ENCODE measurements at regions not wholly inside any gene's neighbourhood (a gene's known extent, or its start where the extent isn't known, plus 50 kb on each side); places are given as distances from the start of the nearest gene placed in this dataset.

DNA sequence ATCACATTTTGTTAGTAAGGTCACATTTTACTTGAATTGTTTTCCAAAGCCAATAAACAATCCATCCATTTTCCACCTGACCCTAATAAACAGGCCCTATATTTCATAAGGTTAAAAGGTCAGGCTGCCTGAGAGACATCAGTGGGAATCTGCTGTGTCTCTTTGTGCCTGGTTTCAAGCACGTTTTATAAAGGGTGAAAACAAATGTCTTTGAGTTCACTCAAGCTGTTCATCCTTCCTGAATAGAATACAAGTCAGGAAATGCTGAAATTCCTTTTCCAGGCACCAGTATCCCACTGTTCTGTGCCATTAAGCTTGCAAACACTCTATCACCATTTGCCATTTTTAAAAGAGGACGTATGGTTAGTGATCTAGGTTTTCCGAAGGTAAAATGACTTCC lies 67.5 kb upstream of the SPATA13 start:
- WGBS, result 97% methylated on average over 3 of the region's 3 CpGs
- TF ChIP-seq, protein P1, sequence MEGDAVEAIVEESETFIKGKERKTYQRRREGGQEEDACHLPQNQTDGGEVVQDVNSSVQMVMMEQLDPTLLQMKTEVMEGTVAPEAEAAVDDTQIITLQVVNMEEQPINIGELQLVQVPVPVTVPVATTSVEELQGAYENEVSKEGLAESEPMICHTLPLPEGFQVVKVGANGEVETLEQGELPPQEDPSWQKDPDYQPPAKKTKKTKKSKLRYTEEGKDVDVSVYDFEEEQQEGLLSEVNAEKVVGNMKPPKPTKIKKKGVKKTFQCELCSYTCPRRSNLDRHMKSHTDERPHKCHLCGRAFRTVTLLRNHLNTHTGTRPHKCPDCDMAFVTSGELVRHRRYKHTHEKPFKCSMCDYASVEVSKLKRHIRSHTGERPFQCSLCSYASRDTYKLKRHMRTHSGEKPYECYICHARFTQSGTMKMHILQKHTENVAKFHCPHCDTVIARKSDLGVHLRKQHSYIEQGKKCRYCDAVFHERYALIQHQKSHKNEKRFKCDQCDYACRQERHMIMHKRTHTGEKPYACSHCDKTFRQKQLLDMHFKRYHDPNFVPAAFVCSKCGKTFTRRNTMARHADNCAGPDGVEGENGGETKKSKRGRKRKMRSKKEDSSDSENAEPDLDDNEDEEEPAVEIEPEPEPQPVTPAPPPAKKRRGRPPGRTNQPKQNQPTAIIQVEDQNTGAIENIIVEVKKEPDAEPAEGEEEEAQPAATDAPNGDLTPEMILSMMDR (IDR thresholded peaks at IDR 0.05), result no peak
- no peak for TF ChIP-seq POLR2A (IDR thresholded peaks at IDR 0.05; ENCODE audit: low read depth)
- no peak for TF ChIP-seq EP300 (IDR thresholded peaks at IDR 0.05)
- no peak for TF ChIP-seq POLR2AphosphoS5 (IDR thresholded peaks at IDR 0.05)
- Histone ChIP-seq H3K4me1 (peaks cover 0 to 13% (median 0%) of the 10 kb centered on the region in 4 donors), H3K9me3 (no peaks in the 10 kb centered on the region), H3K4me3 (no peak overlapping the region), H3K27me3 (no peaks in the 10 kb centered on the region), H3K36me3 (no peaks in the 10 kb centered on the region), H3K27ac (replicated peaks in 1 of 4) (no peak overlapping the region)
- no peak for DNase-seq (ENCODE audit: extremely low spot score)
- intact Hi-C loops (cut with DNase I), result no loop called here

DNA sequence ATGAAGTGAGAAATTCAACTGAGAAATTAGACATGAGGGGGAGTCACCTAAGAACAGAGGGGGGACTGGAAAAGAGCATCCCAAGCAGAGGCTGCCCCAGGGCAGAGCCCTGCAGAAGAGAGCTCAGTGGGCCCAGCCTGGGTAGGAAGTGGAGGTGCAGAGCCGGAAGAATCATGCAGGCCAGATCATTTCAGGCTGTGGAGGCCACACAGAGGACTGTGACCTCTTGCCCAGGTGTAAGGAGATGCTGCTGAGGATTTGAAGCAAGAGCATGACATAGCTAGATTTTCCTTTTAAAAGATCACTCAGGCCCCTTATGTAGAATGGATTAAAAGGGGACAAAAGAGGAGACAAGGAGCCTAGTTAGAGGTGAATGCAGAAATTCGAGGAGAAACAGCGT lies 63.9 kb upstream of the SPATA13 start:
- DNase-seq (ENCODE audit: extremely low spot score), result no peak
- TF ChIP-seq POLR2A (IDR thresholded peaks at IDR 0.05; ENCODE audit: low read depth) (no peak), POLR2AphosphoS5 (IDR thresholded peaks at IDR 0.05) (no peak), EP300 (IDR thresholded peaks at IDR 0.05) (no peak)
- TF ChIP-seq, protein P1 (IDR thresholded peaks at IDR 0.05), result no peak
- WGBS, result 97% methylated on average over 3 of the region's 3 CpGs

DNA sequence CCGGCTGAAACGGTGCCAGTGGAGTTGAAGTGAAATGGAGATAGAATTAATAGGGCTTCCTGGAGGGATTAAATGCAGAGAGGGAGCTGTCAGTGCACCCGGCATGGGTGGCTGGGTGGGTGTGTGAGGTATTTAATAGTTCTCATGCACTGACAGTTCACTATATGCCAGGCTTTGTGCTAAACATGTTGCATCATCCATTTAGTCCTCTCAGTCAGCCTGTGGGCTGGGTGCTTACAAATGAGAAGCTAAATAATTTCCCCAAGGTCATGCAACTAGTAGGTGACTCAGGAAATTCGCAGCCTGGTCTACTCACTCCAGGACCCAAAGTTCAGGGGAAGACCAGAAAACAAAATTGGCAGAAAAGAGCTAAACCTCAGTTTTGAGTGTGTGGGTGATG lies 63.5 kb upstream of the SPATA13 start:
- TF ChIP-seq EP300 (IDR thresholded peaks at IDR 0.05) (no peak), POLR2AphosphoS5 (IDR thresholded peaks at IDR 0.05) (no peak), POLR2A (IDR thresholded peaks at IDR 0.05; ENCODE audit: low read depth) (no peak)
- TF ChIP-seq, protein P1 (IDR thresholded peaks at IDR 0.05), result no peak
- Histone ChIP-seq H3K4me3 (no peak overlapping the region), H3K27ac (replicated peaks in 1 of 4) (no peak overlapping the region), H3K36me3 (no peaks in the 10 kb centered on the region), H3K4me1 (peaks cover 0 to 6% (median 0%) of the 10 kb centered on the region in 4 donors), H3K27me3 (no peaks in the 10 kb centered on the region), H3K9me3 (no peaks in the 10 kb centered on the region)
- DNase-seq (ENCODE audit: extremely low spot score), result no peak
- intact Hi-C loops (cut with DNase I), result no loop called here
- 88% methylated on average over 4 of the region's 4 CpGs for WGBS

More for the DNA sequence above, 63.9 kb upstream of the SPATA13 start:
- peaks cover 0 to 8% (median 0%) of the 10 kb centered on the region in 4 donors for H3K4me1 ChIP-seq
- no peak overlapping the region for H3K4me3 ChIP-seq
- no peaks in the 10 kb centered on the region for H3K27me3 ChIP-seq
- H3K36me3 ChIP-seq, result no peaks in the 10 kb centered on the region
- H3K27ac ChIP-seq (replicated peaks in 1 of 4), result no peak overlapping the region
- intact Hi-C loops (cut with DNase I), result no loop called here
- H3K9me3 ChIP-seq, result no peaks in the 10 kb centered on the region

DNA sequence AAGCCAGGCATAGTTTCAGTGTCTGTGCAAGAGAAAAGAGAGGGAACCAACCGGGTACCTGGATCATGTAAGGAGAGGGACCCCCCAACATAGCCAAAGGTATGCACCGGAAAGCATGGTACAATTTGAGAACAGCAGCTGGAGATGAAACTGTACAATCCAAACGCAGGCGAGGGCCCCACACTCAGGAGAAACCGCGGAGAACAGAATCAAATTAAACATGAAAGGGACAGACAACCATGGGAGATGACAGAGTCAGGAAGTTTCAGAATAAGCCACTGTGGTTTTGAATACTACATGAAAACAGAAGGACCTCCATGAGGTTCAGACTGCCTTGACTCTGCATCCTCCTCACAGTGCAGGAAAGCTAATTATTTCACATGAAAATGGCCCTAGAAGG lies 62.9 kb upstream of the SPATA13 start:
- H3K36me3 ChIP-seq, result no peaks in the 10 kb centered on the region
- no peak overlapping the region for H3K27ac ChIP-seq (replicated peaks in 1 of 4)
- no peak for DNase-seq (ENCODE audit: extremely low spot score)
- intact Hi-C loops (cut with DNase I), result no loop called here
- TF ChIP-seq, protein P1 (IDR thresholded peaks at IDR 0.05), result no peak
- TF ChIP-seq EP300 (IDR thresholded peaks at IDR 0.05) (no peak), POLR2AphosphoS5 (IDR thresholded peaks at IDR 0.05) (no peak)
- peaks cover 0 to 6% (median 0%) of the 10 kb centered on the region in 4 donors for H3K4me1 ChIP-seq
- 77% methylated on average over 6 of the region's 6 CpGs for WGBS
- no peak overlapping the region for H3K4me3 ChIP-seq
- no peaks in the 10 kb centered on the region for H3K9me3 ChIP-seq
- H3K27me3 ChIP-seq, result no peaks in the 10 kb centered on the region

DNA sequence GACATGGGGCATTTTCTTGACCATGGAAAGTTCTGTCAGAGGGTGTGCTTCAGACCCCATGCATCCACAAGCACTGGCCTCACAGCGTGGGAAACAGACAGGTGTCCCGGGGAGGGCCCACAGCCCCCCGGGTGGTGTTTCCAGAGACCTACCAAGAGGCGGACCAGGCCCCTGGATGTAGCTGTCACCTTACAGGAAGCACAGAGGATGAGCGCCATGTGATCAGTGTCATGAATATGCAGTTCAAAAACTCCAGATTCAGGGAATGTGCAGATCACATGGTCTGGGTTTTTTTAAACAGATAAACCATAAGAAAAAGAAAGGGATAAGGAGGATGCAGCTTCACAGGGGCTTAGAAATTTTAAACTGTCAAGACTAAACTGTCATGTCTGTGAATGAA lies 61.0 kb upstream of the SPATA13 start:
- no peaks in the 10 kb centered on the region for H3K36me3 ChIP-seq
- no peaks in the 10 kb centered on the region for H3K4me1 ChIP-seq
- 90% methylated on average over 4 of the region's 5 CpGs for WGBS
- H3K27me3 ChIP-seq, result no peaks in the 10 kb centered on the region
- H3K9me3 ChIP-seq, result no peaks in the 10 kb centered on the region
- H3K27ac ChIP-seq (replicated peaks in 1 of 4), result no peak overlapping the region
- no peak overlapping the region for H3K4me3 ChIP-seq
- TF ChIP-seq POLR2AphosphoS5 (IDR thresholded peaks at IDR 0.05) (no peak), POLR2A (IDR thresholded peaks at IDR 0.05; ENCODE audit: low read depth) (no peak), EP300 (IDR thresholded peaks at IDR 0.05) (no peak)
- TF ChIP-seq, protein P1 (IDR thresholded peaks at IDR 0.05), result no peak
- intact Hi-C loops (cut with DNase I), result no loop called here
- no peak for DNase-seq (ENCODE audit: extremely low spot score)

Measured in esophagus muscularis mucosa (tissue), 4 donors.